ENCODE measurements at regions not wholly inside any gene's neighbourhood (a gene's known extent, or its start where the extent isn't known, plus 50 kb on each side); places are given as distances from the start of the nearest gene placed in this dataset.

GRCh38 chr5:171695804-171696203 lies 89.8 kb upstream of the SMIM23 start:
- H3K27me3 ChIP-seq (replicated peaks; ENCODE audit: control insufficient read depth, insufficient read depth, low read length): peaks cover 2% of the 10 kb centered on the region
- no peak for DNase-seq (ENCODE audit: extremely low read depth, insufficient read length)
- H3K4me3 ChIP-seq (replicated peaks; ENCODE audit: low read depth, low read length): no peak overlapping the region
- H3K36me3 ChIP-seq (ENCODE audit: control insufficient read depth, insufficient read depth, low read length): no peaks in the 10 kb centered on the region
- TF ChIP-seq CTCF (IDR thresholded peaks at IDR 0.05; ENCODE audit: insufficient read depth, low read length, poor library complexity, severe bottlenecking): no peak

GRCh38 chr5:171697221-171698102 lies 88.2 kb upstream of the SMIM23 start:
- Histone ChIP-seq H3K4me3 (replicated peaks; ENCODE audit: low read depth, low read length) (no peak overlapping the region), H3K36me3 (ENCODE audit: control insufficient read depth, insufficient read depth, low read length) (no peaks in the 10 kb centered on the region), H3K27me3 (replicated peaks; ENCODE audit: control insufficient read depth, insufficient read depth, low read length) (peaks cover 2% of the 10 kb centered on the region)
- TF ChIP-seq CTCF (IDR thresholded peaks at IDR 0.05; ENCODE audit: insufficient read depth, low read length, poor library complexity, severe bottlenecking): no peak
- no peak for DNase-seq (ENCODE audit: extremely low read depth, insufficient read length)

GRCh38 chr5:171700318-171700912 lies 85.2 kb upstream of the SMIM23 start:
- peaks cover 3% of the 10 kb centered on the region for H3K27me3 ChIP-seq (replicated peaks; ENCODE audit: control insufficient read depth, insufficient read depth, low read length)
- no peak overlapping the region for H3K4me3 ChIP-seq (replicated peaks; ENCODE audit: low read depth, low read length)
- TF ChIP-seq CTCF (IDR thresholded peaks at IDR 0.05; ENCODE audit: insufficient read depth, low read length, poor library complexity, severe bottlenecking): no peak
- H3K36me3 ChIP-seq (ENCODE audit: control insufficient read depth, insufficient read depth, low read length): no peaks in the 10 kb centered on the region
- no peak for DNase-seq (ENCODE audit: extremely low read depth, insufficient read length)

- Histone ChIP-seq H3K27me3 (replicated peaks; ENCODE audit: control insufficient read depth, insufficient read depth, low read length) (peaks cover 3% of the 10 kb centered on the region), H3K36me3 (ENCODE audit: control insufficient read depth, insufficient read depth, low read length) (no peaks in the 10 kb centered on the region), H3K4me3 (replicated peaks; ENCODE audit: low read depth, low read length) (no peak overlapping the region)
- TF ChIP-seq CTCF (IDR thresholded peaks at IDR 0.05; ENCODE audit: insufficient read depth, low read length, poor library complexity, severe bottlenecking): no peak
- DNase-seq (ENCODE audit: extremely low read depth, insufficient read length): no peak
These were observed 84.5 kb upstream of the SMIM23 start for GRCh38 chr5:171701100-171701541.

GRCh38 chr5:171702135-171702770 lies 83.4 kb upstream of the SMIM23 start:
- TF ChIP-seq CTCF (IDR thresholded peaks at IDR 0.05; ENCODE audit: insufficient read depth, low read length, poor library complexity, severe bottlenecking): no peak
- peaks cover 3% of the 10 kb centered on the region for H3K27me3 ChIP-seq (replicated peaks; ENCODE audit: control insufficient read depth, insufficient read depth, low read length)
- DNase-seq (ENCODE audit: extremely low read depth, insufficient read length): no peak
- no peaks in the 10 kb centered on the region for H3K36me3 ChIP-seq (ENCODE audit: control insufficient read depth, insufficient read depth, low read length)
- no peak overlapping the region for H3K4me3 ChIP-seq (replicated peaks; ENCODE audit: low read depth, low read length)

Measured in GM06990 (cell line).